Mesodermal cell (in vitro differentiated cells): ENCODE measurements at regions not wholly inside any gene's neighbourhood (a gene's known extent, or its start where the extent isn't known, plus 50 kb on each side); places are given as distances from the start of the nearest gene placed in this dataset.
"Not testable (repeated sequence)": the region's sequence is repeated elsewhere in the genome, so short reads cannot be mapped to it uniquely, and the experiment has no call there.

ENCODE experiments used
- H3K27ac ChIP-seq: 2 replicates; pipeline ENCODE4 v1.7.0; 2013; ENCODE audit warnings: mild to moderate bottlenecking, low read depth, low read length, moderate library complexity; ENCODE audit not compliant: severe bottlenecking
- H3K36me3 ChIP-seq: 2 replicates; pipeline ENCODE4 v1.7.1; 2013; ENCODE audit warnings: mild to moderate bottlenecking, low read length, moderate library complexity; ENCODE audit not compliant: control insufficient read depth, insufficient read depth
- H3K4me1 ChIP-seq: one replicate; pipeline ENCODE4 v1.7.1; 2013; ENCODE audit warnings: mild to moderate bottlenecking, low read length; ENCODE audit not compliant: insufficient read depth, control insufficient read depth, poor library complexity, severe bottlenecking
- H3K4me3 ChIP-seq: 2 replicates; pipeline ENCODE4 v1.7.0; 2013; ENCODE audit warnings: low read length, control low read depth, mild to moderate bottlenecking; ENCODE audit not compliant: insufficient read depth, poor library complexity, severe bottlenecking; ENCODE audit errors: extremely low read depth
- H3K9me3 ChIP-seq: 2 replicates; pipeline ENCODE4 v1.7.1; 2013; ENCODE audit warnings: mild to moderate bottlenecking, low read length, moderate library complexity; ENCODE audit not compliant: control insufficient read depth
- WGBS, 2 experiments: methylation state at CpG; one replicate each; pipeline ENCODE4 v1.1.5; 2013; ENCODE audit warnings: missing lambda C conversion rate in 2 of 2; ENCODE audit not compliant: insufficient coverage in 2 of 2; 5-methylcytosine and 5-hydroxymethylcytosine counted together

DNA sequence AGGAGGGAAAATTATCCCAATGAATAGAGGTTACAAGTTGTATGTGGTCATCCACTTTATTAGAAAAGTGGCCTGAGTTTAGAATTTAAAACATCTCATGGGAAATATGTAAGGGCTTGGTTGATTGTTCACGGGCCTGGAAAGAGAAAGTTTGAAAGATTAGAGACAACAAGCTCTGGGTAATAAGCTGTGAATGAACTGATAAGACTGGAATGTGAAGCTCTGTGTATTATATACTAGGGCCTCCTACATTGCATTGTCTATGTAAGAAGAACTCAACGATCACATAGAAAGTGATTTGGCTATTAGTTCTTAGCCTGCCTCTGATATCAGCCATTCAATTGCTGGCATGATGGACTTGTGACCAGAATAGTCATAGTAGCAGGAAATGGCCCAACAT, 199.2 kb upstream of the MAGI2 start:
- H3K36me3 ChIP-seq: no peaks in the 10 kb centered on the region
- H3K9me3 ChIP-seq: no peaks in the 10 kb centered on the region
- H3K27ac ChIP-seq: no peak overlapping the region
- no peaks in the 10 kb centered on the region for H3K4me1 ChIP-seq
- H3K4me3 ChIP-seq: no peak overlapping the region
- WGBS, 2 experiments: 78 to 94% methylated on average over 2 of the region's 2 CpGs

DNA sequence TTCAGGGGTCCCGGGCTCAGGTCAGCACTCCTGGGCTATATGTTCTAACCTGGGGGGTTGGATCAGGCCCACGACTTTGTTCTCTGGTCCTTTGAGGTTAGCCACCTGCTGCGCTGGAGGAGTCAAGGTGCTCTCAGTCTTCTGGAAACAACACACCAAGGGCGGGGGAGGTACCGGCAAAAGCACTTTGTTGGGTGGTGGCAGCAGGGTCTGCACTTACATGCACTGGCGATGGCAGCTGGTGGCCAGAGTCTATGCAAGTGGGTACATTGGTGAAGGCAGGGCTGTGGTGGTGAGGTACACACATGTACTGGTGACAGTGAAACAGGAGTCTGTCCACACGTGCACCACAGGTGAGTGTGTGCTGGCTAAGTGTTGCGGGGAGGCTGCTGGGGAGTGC, 194.2 kb upstream of the MAGI2 start:
- 93 to 97% methylated on average over 7 to 8 of the region's 8 CpGs for WGBS, 2 experiments
- H3K9me3 ChIP-seq: no peaks in the 10 kb centered on the region
- H3K27ac ChIP-seq: no peak overlapping the region
- H3K4me1 ChIP-seq: no peaks in the 10 kb centered on the region
- no peak overlapping the region for H3K4me3 ChIP-seq
- no peaks in the 10 kb centered on the region for H3K36me3 ChIP-seq

DNA sequence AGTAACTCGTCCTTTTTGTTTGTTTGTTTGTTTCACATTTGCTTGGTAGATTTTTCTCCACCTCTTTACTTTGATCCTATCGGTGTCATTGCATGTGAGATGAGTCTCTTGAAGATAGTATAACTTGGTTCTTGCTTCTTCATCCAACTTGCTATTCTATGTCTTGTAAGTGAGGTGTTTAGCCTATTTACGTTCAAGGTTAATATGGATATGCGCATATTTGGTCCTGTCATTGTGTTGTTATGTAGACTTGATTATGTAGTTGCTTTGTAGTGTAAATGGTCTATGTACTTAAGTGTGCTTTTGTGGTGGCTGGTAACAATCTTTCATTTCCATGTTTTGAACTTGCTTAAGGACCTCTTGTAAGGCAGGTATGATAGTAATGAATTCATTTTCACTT, 192.8 kb upstream of the MAGI2 start:
- 73 to 86% methylated on average over 2 to 4 of the region's 4 CpGs for WGBS, 2 experiments
- no peaks in the 10 kb centered on the region for H3K4me1 ChIP-seq
- no peak overlapping the region for H3K4me3 ChIP-seq

DNA sequence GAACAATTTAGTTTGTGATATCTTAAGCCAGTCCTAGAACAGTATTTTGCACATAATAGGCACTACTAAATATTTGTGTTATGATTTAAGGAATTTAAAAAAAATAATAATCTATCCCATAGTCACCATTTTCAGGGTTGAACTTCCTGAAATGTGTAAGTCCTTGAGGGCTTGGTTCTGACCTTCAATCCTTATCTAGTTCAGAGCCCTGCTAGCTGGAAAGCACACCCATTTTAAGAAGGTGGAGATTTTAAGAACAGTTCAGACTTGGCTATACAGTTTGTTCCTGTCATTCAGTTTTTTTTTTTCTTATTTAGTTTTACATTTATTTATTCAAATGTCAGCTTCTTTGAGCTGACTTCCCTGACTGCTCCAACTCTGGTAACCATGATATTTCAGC, 183.4 kb upstream of the MAGI2 start:
- H3K4me3 ChIP-seq: no peak overlapping the region
- no peaks in the 10 kb centered on the region for H3K9me3 ChIP-seq
- H3K27ac ChIP-seq: no peak overlapping the region
- H3K4me1 ChIP-seq: no peaks in the 10 kb centered on the region
- H3K36me3 ChIP-seq: no peaks in the 10 kb centered on the region

More for the DNA sequence above, 192.8 kb upstream of the MAGI2 start:
- Histone ChIP-seq H3K36me3 (no peaks in the 10 kb centered on the region), H3K27ac (no peak overlapping the region), H3K9me3 (no peaks in the 10 kb centered on the region)

GRCh38 chr7:79625921-79626320, 172.5 kb upstream of the MAGI2 start:
- H3K4me1 ChIP-seq, H3K36me3 ChIP-seq: not testable (repeated sequence)

GRCh38 chr7:79624336-79624735, 170.9 kb upstream of the MAGI2 start:
- no peaks in the 10 kb centered on the region for H3K4me1 ChIP-seq
- H3K27ac ChIP-seq: no peak overlapping the region
- no peak overlapping the region for H3K4me3 ChIP-seq

More at GRCh38 chr7:79625921-79626320, 172.5 kb upstream of the MAGI2 start:
- H3K9me3 ChIP-seq, H3K27ac ChIP-seq, H3K4me3 ChIP-seq: not testable (repeated sequence)

GRCh38 chr7:79622781-79623180, 169.3 kb upstream of the MAGI2 start:
- WGBS, 2 experiments: 86 to 93% methylated on average over 1 of the region's 1 CpG

More at GRCh38 chr7:79624336-79624735, 170.9 kb upstream of the MAGI2 start:
- no peaks in the 10 kb centered on the region for H3K36me3 ChIP-seq
- no peaks in the 10 kb centered on the region for H3K9me3 ChIP-seq

GRCh38 chr7:79620291-79620690, 166.8 kb upstream of the MAGI2 start:
- no peaks in the 10 kb centered on the region for H3K36me3 ChIP-seq
- H3K4me3 ChIP-seq: no peak overlapping the region
- H3K9me3 ChIP-seq: no peaks in the 10 kb centered on the region
- no peaks in the 10 kb centered on the region for H3K4me1 ChIP-seq
- WGBS, 2 experiments: no CpG with 5 or more reads among the region's 1 CpG
- no peak overlapping the region for H3K27ac ChIP-seq

More at GRCh38 chr7:79622781-79623180, 169.3 kb upstream of the MAGI2 start:
- Histone ChIP-seq H3K4me3 (no peak overlapping the region), H3K4me1 (no peaks in the 10 kb centered on the region), H3K36me3 (no peaks in the 10 kb centered on the region), H3K9me3 (no peaks in the 10 kb centered on the region), H3K27ac (no peak overlapping the region)

DNA sequence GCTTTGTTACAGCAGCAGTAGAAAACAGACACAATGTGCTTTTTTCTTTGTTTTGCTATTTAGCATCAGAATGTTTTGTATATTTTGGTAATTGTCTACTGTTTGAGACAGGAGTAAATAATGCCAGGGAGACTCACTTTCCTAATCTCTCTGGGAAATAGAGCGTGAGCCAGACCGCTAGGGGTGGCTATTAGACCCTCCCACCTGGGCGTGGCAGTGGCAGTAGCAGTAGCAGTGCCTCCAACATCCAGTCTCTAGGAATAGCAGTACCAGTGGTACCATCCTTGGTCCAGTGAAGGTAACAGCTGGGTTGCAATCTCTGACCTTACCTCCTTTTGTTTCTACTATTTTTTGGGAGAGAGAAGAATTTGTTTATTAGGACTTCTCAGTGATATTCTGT, 165.7 kb upstream of the MAGI2 start:
- Histone ChIP-seq H3K9me3 (no peaks in the 10 kb centered on the region), H3K4me3 (no peak overlapping the region), H3K27ac (no peak overlapping the region), H3K4me1 (no peaks in the 10 kb centered on the region), H3K36me3 (no peaks in the 10 kb centered on the region)
- WGBS, 2 experiments: 84 to 100% methylated on average over 3 of the region's 3 CpGs

GRCh38 chr7:79615871-79616640, 162.6 kb upstream of the MAGI2 start:
- Histone ChIP-seq H3K4me1 (no peaks in the 10 kb centered on the region), H3K9me3 (no peaks in the 10 kb centered on the region), H3K27ac (no peak overlapping the region), H3K36me3 (no peaks in the 10 kb centered on the region), H3K4me3 (no peak overlapping the region)
- WGBS, 2 experiments: 85 to 90% methylated on average over 6 to 7 of the region's 10 CpGs

DNA sequence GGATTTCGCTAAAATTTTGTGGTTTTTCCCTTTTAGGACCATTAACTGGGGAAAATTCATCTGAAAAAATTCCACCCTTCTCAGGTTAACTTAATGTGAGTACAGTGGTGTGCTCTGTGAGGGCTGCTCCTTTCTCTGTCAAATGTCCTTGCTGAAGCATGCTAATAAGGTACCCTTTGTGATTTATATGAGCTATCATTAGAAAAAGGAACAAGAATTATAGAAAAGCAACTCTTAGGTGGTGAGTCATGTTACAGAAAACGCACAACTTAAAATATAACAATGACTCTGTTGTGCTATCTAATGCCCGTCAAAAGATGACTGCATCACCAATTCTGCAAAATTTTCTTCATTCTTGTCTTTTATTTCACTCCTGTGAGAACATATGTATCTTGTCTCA, 162.0 kb upstream of the MAGI2 start:
- H3K27ac ChIP-seq: no peak overlapping the region
- no peaks in the 10 kb centered on the region for H3K9me3 ChIP-seq
- H3K4me1 ChIP-seq: peaks cover 2% of the 10 kb centered on the region
- H3K4me3 ChIP-seq: no peak overlapping the region
- no peaks in the 10 kb centered on the region for H3K36me3 ChIP-seq
- 60 to 80% methylated on average over 1 to 2 of the region's 3 CpGs for WGBS, 2 experiments
